Neutrophil (primary cell): ENCODE measurements at regions not wholly inside any gene's neighbourhood (a gene's known extent, or its start where the extent isn't known, plus 50 kb on each side); places are given as distances from the start of the nearest gene placed in this dataset.

Experiments used
- H3K27ac ChIP-seq: fragments of 200-600 bp; sonication (generic); 2 replicates; pipeline ENCODE4 v1.5.1; 2016; ENCODE audit warnings: mild to moderate bottlenecking, moderate library complexity
- H3K27me3 ChIP-seq: fragments of 200-600 bp; sonication (generic); 2 replicates; pipeline ENCODE4 v1.6.0; 2016; ENCODE audit warnings: mild to moderate bottlenecking
- H3K36me3 ChIP-seq: fragments of 200-600 bp; sonication (generic); 2 replicates; pipeline ENCODE4 v1.5.1; 2017
- H3K4me1 ChIP-seq, 2 experiments: fragments of 200-600 bp in 1 of 2; sonication (generic) in 1 of 2; 1 replicate in 1 of 2; 2 replicates in 1 of 2; pipeline versions ENCODE4 v1.5.1 to v1.6.1; 2013 to 2016; ENCODE audit warnings: low read depth in 1 of 2, low read length in 1 of 2, mild to moderate bottlenecking in 1 of 2, moderate library complexity in 1 of 2; ENCODE audit not compliant: control insufficient read depth in 1 of 2, insufficient read depth in 1 of 2
- H3K4me3 ChIP-seq, 2 experiments: fragments of 200-600 bp in 1 of 2; sonication (generic) in 1 of 2; 1 replicate in 1 of 2; 2 replicates in 1 of 2; pipeline ENCODE4 v1.5.1; 2013 to 2016; ENCODE audit warnings: low read depth in 1 of 2, low read length in 1 of 2, mild to moderate bottlenecking in 1 of 2, moderate library complexity in 1 of 2
- H3K9me3 ChIP-seq: fragments of 200-600 bp; sonication (generic); 2 replicates; pipeline ENCODE4 v1.5.1; 2016
- CTCF ChIP-seq: fragments of 200-600 bp; sonication (generic); IDR thresholded peaks from 2 replicates; pipeline ENCODE4 v1.5.1; 2016; ENCODE audit warnings: antibody characterized with exemption

GRCh38 chr5:125655156-125655555 is 768.1 kb upstream of the GRAMD2B start:
- Histone ChIP-seq H3K4me3 (no peak overlapping the region), H3K27ac (no peak overlapping the region), H3K27me3 (no peaks in the 10 kb centered on the region), H3K9me3 (no peaks in the 10 kb centered on the region), H3K36me3 (no peaks in the 10 kb centered on the region), H3K4me1 (no peaks in the 10 kb centered on the region)
- TF ChIP-seq CTCF = no peak

GRCh38 chr5:125657936-125658335 is 765.3 kb upstream of the GRAMD2B start:
- Histone ChIP-seq H3K27me3 (no peaks in the 10 kb centered on the region), H3K27ac (no peak overlapping the region), H3K9me3 (no peaks in the 10 kb centered on the region), H3K4me3 (no peak overlapping the region), H3K4me1 (no peaks in the 10 kb centered on the region), H3K36me3 (no peaks in the 10 kb centered on the region)
- TF ChIP-seq CTCF = no peak

GRCh38 chr5:125659316-125660023 is 763.7 kb upstream of the GRAMD2B start:
- H3K4me3 ChIP-seq = no peak overlapping the region
- no peaks in the 10 kb centered on the region for H3K27me3 ChIP-seq
- H3K27ac ChIP-seq = no peak overlapping the region
- H3K36me3 ChIP-seq = no peaks in the 10 kb centered on the region
- H3K9me3 ChIP-seq = no peaks in the 10 kb centered on the region
- TF ChIP-seq CTCF = no peak
- no peaks in the 10 kb centered on the region for H3K4me1 ChIP-seq

GRCh38 chr5:125660231-125660895 is 762.8 kb upstream of the GRAMD2B start:
- Histone ChIP-seq H3K9me3 (no peaks in the 10 kb centered on the region), H3K4me1 (no peaks in the 10 kb centered on the region), H3K27me3 (no peaks in the 10 kb centered on the region), H3K36me3 (no peaks in the 10 kb centered on the region), H3K4me3 (no peak overlapping the region), H3K27ac (no peak overlapping the region)
- no peak for TF ChIP-seq CTCF

GRCh38 chr5:125661584-125661983 is 761.6 kb upstream of the GRAMD2B start:
- Histone ChIP-seq H3K36me3 (no peaks in the 10 kb centered on the region), H3K27me3 (no peaks in the 10 kb centered on the region), H3K27ac (no peak overlapping the region), H3K4me1 (no peaks in the 10 kb centered on the region), H3K4me3 (no peak overlapping the region), H3K9me3 (no peaks in the 10 kb centered on the region)
- TF ChIP-seq CTCF = no peak
